Nephron progenitor cell (in vitro differentiated cells): ENCODE measurements at regions not wholly inside any gene's neighbourhood (a gene's known extent, or its start where the extent isn't known, plus 50 kb on each side); places are given as distances from the start of the nearest gene placed in this dataset.

Source experiments
- DNase-seq: peaks from one replicate; pipeline ENCODE4 v3.0.0; 2021
- H3K27ac Mint-ChIP-seq: 2 replicates; pipeline ENCODE4 v1.8.0; 2021; ENCODE audit warnings: mild to moderate bottlenecking, moderate library complexity, mixed read lengths
- H3K27me3 Mint-ChIP-seq: 2 replicates; pipeline ENCODE4 v1.8.0; 2021; ENCODE audit warnings: mild to moderate bottlenecking, low read depth, mixed read lengths; ENCODE audit not compliant: poor library complexity
- H3K36me3 Mint-ChIP-seq: 2 replicates; pipeline ENCODE4 v1.8.0; 2021; ENCODE audit warnings: low read depth, mixed read lengths
- H3K4me1 Mint-ChIP-seq: 2 replicates; pipeline ENCODE4 v1.8.0; 2021; ENCODE audit warnings: mixed read lengths
- H3K4me3 Mint-ChIP-seq: 2 replicates; pipeline ENCODE4 v1.8.0; 2021; ENCODE audit warnings: mild to moderate bottlenecking, moderate library complexity, mixed read lengths
- H3K9me3 Mint-ChIP-seq: 2 replicates; pipeline ENCODE4 v1.8.0; 2021; ENCODE audit warnings: mild to moderate bottlenecking, moderate library complexity, mixed read lengths
- TF ChIP-seq, protein P1 (sequence below): fragments of 200-600 bp; sonication (generic); IDR thresholded peaks from 2 replicates; pipeline ENCODE4 v1.5.0; 2021; ENCODE audit warnings: antibody characterized with exemption

DNA sequence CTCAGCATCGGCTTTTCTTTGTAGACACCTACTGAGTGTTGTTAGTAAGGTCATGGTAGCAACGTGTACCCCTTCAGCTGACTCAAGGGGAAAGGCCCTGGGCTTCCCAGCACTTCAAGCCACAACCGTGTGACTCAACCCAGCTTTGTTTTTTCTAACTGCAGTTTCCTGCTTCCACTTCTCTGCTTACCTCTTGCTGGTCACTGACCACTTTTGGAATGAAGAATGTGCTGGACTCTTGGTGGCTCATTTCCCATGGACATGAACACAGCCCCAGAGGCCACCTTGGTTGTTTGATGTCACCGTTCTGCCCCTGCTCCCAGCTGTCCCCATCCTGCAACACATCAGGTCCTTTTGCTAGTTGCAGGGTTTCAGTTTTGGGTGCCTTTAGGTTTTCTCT lies 69.5 kb upstream of the ZNF438 start:
- no peak for DNase-seq
- TF ChIP-seq, protein P1, sequence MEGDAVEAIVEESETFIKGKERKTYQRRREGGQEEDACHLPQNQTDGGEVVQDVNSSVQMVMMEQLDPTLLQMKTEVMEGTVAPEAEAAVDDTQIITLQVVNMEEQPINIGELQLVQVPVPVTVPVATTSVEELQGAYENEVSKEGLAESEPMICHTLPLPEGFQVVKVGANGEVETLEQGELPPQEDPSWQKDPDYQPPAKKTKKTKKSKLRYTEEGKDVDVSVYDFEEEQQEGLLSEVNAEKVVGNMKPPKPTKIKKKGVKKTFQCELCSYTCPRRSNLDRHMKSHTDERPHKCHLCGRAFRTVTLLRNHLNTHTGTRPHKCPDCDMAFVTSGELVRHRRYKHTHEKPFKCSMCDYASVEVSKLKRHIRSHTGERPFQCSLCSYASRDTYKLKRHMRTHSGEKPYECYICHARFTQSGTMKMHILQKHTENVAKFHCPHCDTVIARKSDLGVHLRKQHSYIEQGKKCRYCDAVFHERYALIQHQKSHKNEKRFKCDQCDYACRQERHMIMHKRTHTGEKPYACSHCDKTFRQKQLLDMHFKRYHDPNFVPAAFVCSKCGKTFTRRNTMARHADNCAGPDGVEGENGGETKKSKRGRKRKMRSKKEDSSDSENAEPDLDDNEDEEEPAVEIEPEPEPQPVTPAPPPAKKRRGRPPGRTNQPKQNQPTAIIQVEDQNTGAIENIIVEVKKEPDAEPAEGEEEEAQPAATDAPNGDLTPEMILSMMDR, result no peak
- no peaks in the 10 kb centered on the region for H3K9me3 Mint-ChIP-seq
- H3K4me3 Mint-ChIP-seq, result no peak overlapping the region
- no peaks in the 10 kb centered on the region for H3K36me3 Mint-ChIP-seq
- peaks cover 4% of the 10 kb centered on the region for H3K27me3 Mint-ChIP-seq
- H3K4me1 Mint-ChIP-seq, result peaks cover 32% of the 10 kb centered on the region
- no peak overlapping the region for H3K27ac Mint-ChIP-seq

DNA sequence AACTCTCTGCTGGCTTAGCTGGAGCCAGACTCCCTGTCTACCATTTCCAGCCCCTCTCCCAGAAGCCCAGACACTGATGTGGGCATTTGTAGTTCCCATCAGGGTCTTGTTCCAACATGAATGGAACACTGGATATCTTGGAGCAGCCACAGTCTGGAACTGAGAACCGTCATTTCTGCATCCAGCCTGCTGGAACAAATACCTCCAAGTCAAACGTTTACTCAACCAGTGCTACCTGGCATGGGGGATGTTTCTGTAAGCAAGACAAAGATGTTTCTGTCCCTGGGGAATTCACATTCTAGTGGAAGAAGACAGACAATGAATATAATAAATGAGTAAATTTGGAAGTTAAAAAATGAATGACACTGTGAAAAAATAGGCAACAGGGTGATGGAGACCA lies 70.8 kb upstream of the ZNF438 start:
- Mint-ChIP-seq H3K27ac (peak overlapping the region; percentile 68), H3K27me3 (no peaks in the 10 kb centered on the region), H3K9me3 (no peaks in the 10 kb centered on the region), H3K36me3 (no peaks in the 10 kb centered on the region), H3K4me1 (peaks cover 32% of the 10 kb centered on the region), H3K4me3 (no peak overlapping the region)
- TF ChIP-seq, protein P1, result no peak
- DNase-seq, result no peak

DNA sequence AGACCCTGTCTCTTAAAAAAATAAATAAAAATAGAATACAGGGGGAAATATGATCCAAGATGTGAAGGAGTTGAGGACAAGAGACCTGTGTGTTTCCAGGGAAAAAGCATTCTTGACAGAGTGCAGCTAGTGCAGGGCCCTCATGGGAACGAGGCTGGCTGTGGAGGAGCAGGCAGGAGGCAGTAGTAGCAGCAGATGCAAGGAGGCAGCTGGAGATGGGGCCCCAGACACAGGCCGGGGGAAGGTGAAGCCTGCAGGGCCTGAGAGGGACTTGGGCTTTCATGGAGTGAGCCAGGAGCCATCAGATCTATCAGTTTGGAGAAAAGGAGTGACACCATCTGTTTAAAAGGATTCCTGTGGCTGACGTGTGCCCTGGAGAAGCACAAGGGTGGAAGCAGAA lies 71.4 kb upstream of the ZNF438 start:
- peak overlapping the region; percentile 80 for H3K27ac Mint-ChIP-seq
- H3K4me3 Mint-ChIP-seq, result no peak overlapping the region
- H3K27me3 Mint-ChIP-seq, result no peaks in the 10 kb centered on the region
- H3K4me1 Mint-ChIP-seq, result peaks cover 32% of the 10 kb centered on the region
- DNase-seq, result peak; percentile 6
- TF ChIP-seq, protein P1, result no peak
- H3K36me3 Mint-ChIP-seq, result no peaks in the 10 kb centered on the region
- H3K9me3 Mint-ChIP-seq, result peaks cover 1% of the 10 kb centered on the region

GRCh38 chr10:31112961-31113360 lies 81.3 kb upstream of the ZNF438 start:
- Mint-ChIP-seq H3K4me3 (no peak overlapping the region), H3K36me3 (peaks cover 6% of the 10 kb centered on the region), H3K4me1 (no peaks in the 10 kb centered on the region), H3K27me3 (no peaks in the 10 kb centered on the region), H3K9me3 (peaks cover 42% of the 10 kb centered on the region), H3K27ac (no peak overlapping the region)
- no peak for DNase-seq
- TF ChIP-seq, protein P1, result no peak

GRCh38 chr10:31116226-31116625 lies 84.6 kb upstream of the ZNF438 start:
- DNase-seq, result no peak
- TF ChIP-seq, protein P1, result no peak
- no peak overlapping the region for H3K27ac Mint-ChIP-seq
- H3K9me3 Mint-ChIP-seq, result peaks cover 22% of the 10 kb centered on the region
- H3K36me3 Mint-ChIP-seq, result peaks cover 6% of the 10 kb centered on the region
- peaks cover 5% of the 10 kb centered on the region for H3K4me1 Mint-ChIP-seq
- H3K27me3 Mint-ChIP-seq, result no peaks in the 10 kb centered on the region
- no peak overlapping the region for H3K4me3 Mint-ChIP-seq

GRCh38 chr10:31118556-31118955 lies 86.9 kb upstream of the ZNF438 start:
- Mint-ChIP-seq H3K27me3 (no peaks in the 10 kb centered on the region), H3K9me3 (peaks cover 11% of the 10 kb centered on the region), H3K36me3 (peaks cover 6% of the 10 kb centered on the region), H3K4me1 (peaks cover 5% of the 10 kb centered on the region), H3K4me3 (no peak overlapping the region), H3K27ac (no peak overlapping the region)
- TF ChIP-seq, protein P1, result no peak
- no peak for DNase-seq
